ENCODE measurements at regions not wholly inside any gene's neighbourhood (a gene's known extent, or its start where the extent isn't known, plus 50 kb on each side); places are given as distances from the start of the nearest gene placed in this dataset.
"Not testable (repeated sequence)": the region's sequence is repeated elsewhere in the genome, so short reads cannot be mapped to it uniquely, and the experiment has no call there.

GRCh38 chr16:35214840-35215239, 1755.4 kb downstream of the TP53TG3F start:
- H3K79me2 ChIP-seq (ENCODE audit: insufficient read depth), result no peaks in the 10 kb centered on the region
- in situ Hi-C loops (cut with MboI), result no loop called here
- H3K9me2 ChIP-seq (ENCODE audit: insufficient read depth), result no peaks in the 10 kb centered on the region
- no peak for DNase-seq
- no peaks in the 10 kb centered on the region for H3K4me1 ChIP-seq (ENCODE audit: insufficient read depth)
- no peak overlapping the region for H3K27ac ChIP-seq
- no peak overlapping the region for H3K9ac ChIP-seq
- no peaks in the 10 kb centered on the region for H3K27me3 ChIP-seq (replicated peaks; ENCODE audit: insufficient read depth)
- no peak for TF ChIP-seq EZH2 (IDR thresholded peaks at IDR 0.05; ENCODE audit: insufficient read depth, poor library complexity, severe bottlenecking)
- TF ChIP-seq EZH2phosphoT487 (IDR thresholded peaks at IDR 0.05; ENCODE audit: insufficient read depth, low read depth), result no peak
- H3K4me2 ChIP-seq (ENCODE audit: unreplicated experiment), result no peak overlapping the region
- H4K20me1 ChIP-seq (ENCODE audit: insufficient read depth), result no peaks in the 10 kb centered on the region
- no peak overlapping the region for H3K4me3 ChIP-seq
- no peaks in the 10 kb centered on the region for H3K36me3 ChIP-seq (ENCODE audit: low read depth)
- H2AFZ ChIP-seq, result no peak overlapping the region
- H3K9me3 ChIP-seq (ENCODE audit: low read depth), result no peaks in the 10 kb centered on the region
- H3F3A ChIP-seq (ENCODE audit: insufficient read depth), result no peaks in the 10 kb centered on the region

GRCh38 chr16:35215287-35215686, 1755.9 kb downstream of the TP53TG3F start:
- no peak overlapping the region for H3K9ac ChIP-seq
- no peak overlapping the region for H3K4me2 ChIP-seq (ENCODE audit: unreplicated experiment)
- in situ Hi-C loops (cut with MboI), result no loop called here
- H3K9me2 ChIP-seq (ENCODE audit: insufficient read depth), result no peaks in the 10 kb centered on the region
- no peaks in the 10 kb centered on the region for H3K9me3 ChIP-seq (ENCODE audit: low read depth)
- H3K79me2 ChIP-seq (ENCODE audit: insufficient read depth), result no peaks in the 10 kb centered on the region
- 49 to 50% methylated on average over 3 of the region's 3 CpGs for WGBS, 2 experiments (ENCODE audit: low coverage in 1 of 2, low lambda C conversion rate in 2 of 2, missing lambda C conversion rate in 2 of 2)
- no peaks in the 10 kb centered on the region for H4K20me1 ChIP-seq (ENCODE audit: insufficient read depth)
- no peaks in the 10 kb centered on the region for H3K36me3 ChIP-seq (ENCODE audit: low read depth)
- H3F3A ChIP-seq (ENCODE audit: insufficient read depth), result no peaks in the 10 kb centered on the region
- H2AFZ ChIP-seq, result no peak overlapping the region
- no peak overlapping the region for H3K4me3 ChIP-seq
- peak; percentile 0 for DNase-seq
- no peaks in the 10 kb centered on the region for H3K4me1 ChIP-seq (ENCODE audit: insufficient read depth)
- no peak overlapping the region for H3K27ac ChIP-seq
- no peaks in the 10 kb centered on the region for H3K27me3 ChIP-seq (replicated peaks; ENCODE audit: insufficient read depth)
- TF ChIP-seq EZH2 (IDR thresholded peaks at IDR 0.05; ENCODE audit: insufficient read depth, poor library complexity, severe bottlenecking), result no peak
- TF ChIP-seq EZH2phosphoT487 (IDR thresholded peaks at IDR 0.05; ENCODE audit: insufficient read depth, low read depth), result no peak

- H3K4me3 ChIP-seq; DNase-seq; H3K9ac ChIP-seq; H2AFZ ChIP-seq; H3K4me2 ChIP-seq (ENCODE audit: unreplicated experiment); H3K4me1 ChIP-seq (ENCODE audit: insufficient read depth); H4K20me1 ChIP-seq (ENCODE audit: insufficient read depth); H3K27me3 ChIP-seq (replicated peaks; ENCODE audit: insufficient read depth); H3K9me2 ChIP-seq (ENCODE audit: insufficient read depth); H3K9me3 ChIP-seq (ENCODE audit: low read depth); H3K27ac ChIP-seq; H3K36me3 ChIP-seq (ENCODE audit: low read depth); in situ Hi-C loops (cut with MboI); H3F3A ChIP-seq (ENCODE audit: insufficient read depth); H3K79me2 ChIP-seq (ENCODE audit: insufficient read depth): not testable (repeated sequence)
- WGBS, 2 experiments (ENCODE audit: low coverage in 1 of 2, low lambda C conversion rate in 2 of 2, missing lambda C conversion rate in 2 of 2), result 25 to 43% methylated on average over 6 of the region's 6 CpGs
Observed at GRCh38 chr16:35216261-35216660, 1756.8 kb downstream of the TP53TG3F start.

- Histone ChIP-seq H4K20me1 (ENCODE audit: insufficient read depth) (no peaks in the 10 kb centered on the region), H3K4me3 (no peak overlapping the region), H2AFZ (no peak overlapping the region), H3K79me2 (ENCODE audit: insufficient read depth) (no peaks in the 10 kb centered on the region), H3K4me1 (ENCODE audit: insufficient read depth) (no peaks in the 10 kb centered on the region), H3K9ac (no peak overlapping the region), H3K27ac (no peak overlapping the region), H3K27me3 (replicated peaks; ENCODE audit: insufficient read depth) (no peaks in the 10 kb centered on the region), H3K4me2 (ENCODE audit: unreplicated experiment) (no peak overlapping the region), H3K9me2 (ENCODE audit: insufficient read depth) (no peaks in the 10 kb centered on the region), H3F3A (ENCODE audit: insufficient read depth) (no peaks in the 10 kb centered on the region), H3K36me3 (ENCODE audit: low read depth) (no peaks in the 10 kb centered on the region), H3K9me3 (ENCODE audit: low read depth) (no peaks in the 10 kb centered on the region)
- in situ Hi-C loops (cut with MboI), result no loop called here
- DNase-seq, result no peak
- 51 to 55% methylated on average over 22 to 32 of the region's 32 CpGs for WGBS, 2 experiments (ENCODE audit: low coverage in 1 of 2, low lambda C conversion rate in 2 of 2, missing lambda C conversion rate in 2 of 2)
- TF ChIP-seq EZH2phosphoT487 (IDR thresholded peaks at IDR 0.05; ENCODE audit: insufficient read depth, low read depth) (no peak), EZH2 (IDR thresholded peaks at IDR 0.05; ENCODE audit: insufficient read depth, poor library complexity, severe bottlenecking) (no peak)
Observed at GRCh38 chr16:35221482-35222185, 1762.2 kb downstream of the TP53TG3F start.

- no peaks in the 10 kb centered on the region for H3K27me3 ChIP-seq (replicated peaks; ENCODE audit: insufficient read depth)
- H3K4me3 ChIP-seq, result no peak overlapping the region
- no peaks in the 10 kb centered on the region for H3K36me3 ChIP-seq (ENCODE audit: low read depth)
- H3K9ac ChIP-seq, result no peak overlapping the region
- no peak for TF ChIP-seq EZH2phosphoT487 (IDR thresholded peaks at IDR 0.05; ENCODE audit: insufficient read depth, low read depth)
- TF ChIP-seq EZH2 (IDR thresholded peaks at IDR 0.05; ENCODE audit: insufficient read depth, poor library complexity, severe bottlenecking), result no peak
- no peak for DNase-seq
- no peak overlapping the region for H3K27ac ChIP-seq
- no peaks in the 10 kb centered on the region for H3K9me2 ChIP-seq (ENCODE audit: insufficient read depth)
- H2AFZ ChIP-seq, result no peak overlapping the region
- no peaks in the 10 kb centered on the region for H3F3A ChIP-seq (ENCODE audit: insufficient read depth)
- H3K4me2 ChIP-seq (ENCODE audit: unreplicated experiment), result no peak overlapping the region
- in situ Hi-C loops (cut with MboI), result no loop called here
- no peaks in the 10 kb centered on the region for H3K9me3 ChIP-seq (ENCODE audit: low read depth)
- 6 to 15% methylated on average over 2 of the region's 2 CpGs for WGBS, 2 experiments (ENCODE audit: low coverage in 1 of 2, low lambda C conversion rate in 2 of 2, missing lambda C conversion rate in 2 of 2)
- H4K20me1 ChIP-seq (ENCODE audit: insufficient read depth), result no peaks in the 10 kb centered on the region
- no peaks in the 10 kb centered on the region for H3K79me2 ChIP-seq (ENCODE audit: insufficient read depth)
- H3K4me1 ChIP-seq (ENCODE audit: insufficient read depth), result no peaks in the 10 kb centered on the region
Observed at GRCh38 chr16:35234679-35235078, 1775.3 kb downstream of the TP53TG3F start.

All from GM23248 (cell line).